Effector memory CD4-positive, alpha-beta T cell (primary cell): ENCODE measurements at regions not wholly inside any gene's neighbourhood (a gene's known extent, or its start where the extent isn't known, plus 50 kb on each side); places are given as distances from the start of the nearest gene placed in this dataset.

ENCODE experiments used
- DNase-seq, 3 donors: peaks; one replicate each; pipeline ENCODE4 v3.0.0-alpha.2; 2020
- H3K27ac ChIP-seq: 2 replicates; pipeline ENCODE4 v1.7.0; 2013; ENCODE audit warnings: mild to moderate bottlenecking, low read length, moderate library complexity; ENCODE audit not compliant: insufficient read depth, poor library complexity, severe bottlenecking
- H3K27me3 ChIP-seq: replicated peaks from 2 replicates; pipeline ENCODE4 v1.7.0; 2013; ENCODE audit warnings: mild to moderate bottlenecking, low read length; ENCODE audit not compliant: insufficient read depth, control insufficient read depth, poor library complexity, severe bottlenecking
- H3K36me3 ChIP-seq: 2 replicates; pipeline ENCODE4 v1.7.0; 2013; ENCODE audit warnings: mild to moderate bottlenecking, low read length, moderate library complexity; ENCODE audit not compliant: control insufficient read depth, insufficient read depth
- H3K4me1 ChIP-seq: 2 replicates; pipeline ENCODE4 v1.7.0; 2013; ENCODE audit warnings: low read length, mild to moderate bottlenecking; ENCODE audit not compliant: control insufficient read depth, insufficient read depth, poor library complexity, severe bottlenecking
- H3K4me3 ChIP-seq: 2 replicates; pipeline ENCODE4 v1.7.0; 2013; ENCODE audit warnings: low read length, low read depth, mild to moderate bottlenecking; ENCODE audit not compliant: insufficient read depth, poor library complexity, severe bottlenecking
- H3K9me3 ChIP-seq: 2 replicates; pipeline ENCODE4 v1.7.0; 2013; ENCODE audit warnings: mild to moderate bottlenecking, low read length, moderate library complexity; ENCODE audit not compliant: control insufficient read depth

GRCh38 chr3:30263925-30264313 lies 342.5 kb upstream of the TGFBR2 start:
- DNase-seq, result no peak
- no peaks in the 10 kb centered on the region for H3K4me1 ChIP-seq

GRCh38 chr3:30266524-30266923 lies 339.9 kb upstream of the TGFBR2 start:
- Histone ChIP-seq H3K27me3 (no peaks in the 10 kb centered on the region), H3K9me3 (no peaks in the 10 kb centered on the region), H3K4me3 (no peak overlapping the region), H3K36me3 (no peaks in the 10 kb centered on the region), H3K4me1 (no peaks in the 10 kb centered on the region), H3K27ac (no peak overlapping the region)
- no peak for DNase-seq

More at GRCh38 chr3:30263925-30264313, 342.5 kb upstream of the TGFBR2 start:
- H3K27ac ChIP-seq, result no peak overlapping the region
- no peak overlapping the region for H3K4me3 ChIP-seq
- H3K27me3 ChIP-seq, result no peaks in the 10 kb centered on the region
- no peaks in the 10 kb centered on the region for H3K36me3 ChIP-seq
- H3K9me3 ChIP-seq, result no peaks in the 10 kb centered on the region

- Histone ChIP-seq H3K4me3 (no peak overlapping the region), H3K4me1 (no peaks in the 10 kb centered on the region), H3K9me3 (no peaks in the 10 kb centered on the region), H3K36me3 (no peaks in the 10 kb centered on the region), H3K27ac (no peak overlapping the region), H3K27me3 (no peaks in the 10 kb centered on the region)
- no peak for DNase-seq
These were observed 338.1 kb upstream of the TGFBR2 start for GRCh38 chr3:30268288-30268687.

DNA sequence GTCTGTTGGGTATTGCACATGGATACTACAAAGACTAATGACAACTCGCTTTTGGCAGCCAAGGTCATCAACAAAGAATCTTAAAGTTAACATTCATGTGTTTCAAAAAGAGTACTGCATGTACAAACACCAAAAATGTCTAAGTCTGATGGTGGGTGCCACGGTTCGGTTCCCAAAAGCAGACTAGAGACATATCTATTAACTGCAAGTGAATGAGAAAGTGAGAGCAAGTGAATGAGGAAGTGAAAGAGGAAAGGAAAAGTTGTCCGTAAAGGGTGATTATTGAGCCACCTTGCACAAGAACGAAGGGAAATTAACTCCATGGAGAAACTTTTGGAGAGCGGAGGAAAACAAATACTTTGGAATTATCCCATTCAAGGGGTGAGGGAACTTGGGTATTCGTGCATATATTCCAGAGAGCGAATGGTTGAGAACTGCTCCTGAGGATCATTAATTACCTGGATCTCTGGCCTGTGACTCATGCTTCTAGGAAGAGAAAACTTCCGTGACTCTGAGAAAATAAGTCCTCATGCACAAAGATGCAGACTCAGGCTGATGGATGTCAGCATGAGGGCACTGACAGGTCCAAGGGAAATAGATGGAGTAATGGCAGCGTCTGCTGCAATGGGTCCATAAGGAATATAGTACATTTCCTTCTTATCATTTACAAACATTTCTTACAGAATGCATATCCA lies 336.5 kb upstream of the TGFBR2 start:
- Histone ChIP-seq H3K27ac (no peak overlapping the region), H3K4me3 (no peak overlapping the region), H3K27me3 (no peaks in the 10 kb centered on the region), H3K36me3 (no peaks in the 10 kb centered on the region), H3K4me1 (no peaks in the 10 kb centered on the region), H3K9me3 (no peaks in the 10 kb centered on the region)
- no peak for DNase-seq

- no peak for DNase-seq
- no peaks in the 10 kb centered on the region for H3K27me3 ChIP-seq
- no peaks in the 10 kb centered on the region for H3K36me3 ChIP-seq
- no peaks in the 10 kb centered on the region for H3K9me3 ChIP-seq
- no peak overlapping the region for H3K27ac ChIP-seq
- no peak overlapping the region for H3K4me3 ChIP-seq
- no peaks in the 10 kb centered on the region for H3K4me1 ChIP-seq
These were observed 334.6 kb upstream of the TGFBR2 start for GRCh38 chr3:30271781-30272180.

- no peak for DNase-seq
- Histone ChIP-seq H3K4me1 (no peaks in the 10 kb centered on the region), H3K27me3 (no peaks in the 10 kb centered on the region), H3K36me3 (no peaks in the 10 kb centered on the region), H3K27ac (no peak overlapping the region), H3K9me3 (no peaks in the 10 kb centered on the region), H3K4me3 (no peak overlapping the region)
These were observed 332.9 kb upstream of the TGFBR2 start for GRCh38 chr3:30273304-30274072.

- Histone ChIP-seq H3K9me3 (no peaks in the 10 kb centered on the region), H3K36me3 (no peaks in the 10 kb centered on the region), H3K27me3 (no peaks in the 10 kb centered on the region)
These were observed 328.9 kb upstream of the TGFBR2 start for GRCh38 chr3:30277494-30277893.

GRCh38 chr3:30281526-30281925 lies 324.9 kb upstream of the TGFBR2 start:
- no peaks in the 10 kb centered on the region for H3K9me3 ChIP-seq
- H3K4me3 ChIP-seq, result no peak overlapping the region
- no peak for DNase-seq
- H3K27ac ChIP-seq, result no peak overlapping the region
- H3K36me3 ChIP-seq, result no peaks in the 10 kb centered on the region
- H3K27me3 ChIP-seq, result no peaks in the 10 kb centered on the region
- no peaks in the 10 kb centered on the region for H3K4me1 ChIP-seq

More at GRCh38 chr3:30277494-30277893, 328.9 kb upstream of the TGFBR2 start:
- H3K27ac ChIP-seq, result no peak overlapping the region
- no peak overlapping the region for H3K4me3 ChIP-seq
- DNase-seq, result no peak
- H3K4me1 ChIP-seq, result no peaks in the 10 kb centered on the region

- Histone ChIP-seq H3K4me3 (no peak overlapping the region), H3K36me3 (no peaks in the 10 kb centered on the region), H3K9me3 (no peaks in the 10 kb centered on the region), H3K4me1 (no peaks in the 10 kb centered on the region), H3K27ac (no peak overlapping the region), H3K27me3 (no peaks in the 10 kb centered on the region)
- DNase-seq, result no peak
These were observed 324.2 kb upstream of the TGFBR2 start for GRCh38 chr3:30282154-30282696.
